CD4-positive, alpha-beta T cell treated with Interleukin-17A for 4 hours (primary cell): ENCODE measurements at regions not wholly inside any gene's neighbourhood (a gene's known extent, or its start where the extent isn't known, plus 50 kb on each side); places are given as distances from the start of the nearest gene placed in this dataset.

Experiments used
- DNase-seq: peaks from one replicate; pipeline ENCODE4 v3.0.0-alpha.2; 2020; ENCODE audit warnings: mixed read lengths

DNA sequence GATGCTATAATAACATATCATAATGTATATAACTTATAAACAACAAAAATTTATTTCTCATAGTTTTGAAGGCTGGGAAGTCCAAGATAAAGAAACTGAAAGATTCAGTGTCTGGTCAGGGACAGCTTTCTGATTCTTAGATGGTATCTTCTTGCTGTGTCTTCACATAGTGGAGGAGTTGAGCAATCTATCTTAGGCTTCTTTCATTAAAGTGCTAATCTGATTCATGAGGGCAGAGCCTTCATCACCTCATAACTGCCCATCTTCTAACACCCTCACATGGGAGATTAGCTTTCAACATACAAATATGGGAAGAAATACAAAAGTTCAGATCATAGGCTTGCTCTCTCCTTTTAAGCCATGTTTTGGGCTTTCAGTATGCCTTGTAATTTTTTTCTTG, 774.8 kb upstream of the EPHA6 start:
- no peak for DNase-seq

DNA sequence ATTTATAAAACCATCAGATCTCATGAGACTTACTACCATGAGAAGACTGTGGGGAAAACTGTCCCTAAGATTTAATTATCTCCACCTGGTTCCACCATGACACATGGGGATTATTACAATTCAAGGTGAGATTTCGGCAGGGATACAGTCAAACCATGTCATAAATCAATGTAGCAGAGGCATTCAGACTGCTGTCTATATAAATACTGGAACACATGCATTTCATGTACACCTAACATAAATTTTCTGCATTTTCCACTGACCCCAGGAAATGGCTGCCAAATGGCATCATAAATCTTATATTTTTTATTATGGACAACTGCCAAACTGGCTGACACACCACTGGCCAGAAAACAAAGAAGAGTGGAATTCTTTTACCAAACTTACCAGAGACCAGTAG, 755.1 kb upstream of the EPHA6 start:
- DNase-seq = no peak

DNA sequence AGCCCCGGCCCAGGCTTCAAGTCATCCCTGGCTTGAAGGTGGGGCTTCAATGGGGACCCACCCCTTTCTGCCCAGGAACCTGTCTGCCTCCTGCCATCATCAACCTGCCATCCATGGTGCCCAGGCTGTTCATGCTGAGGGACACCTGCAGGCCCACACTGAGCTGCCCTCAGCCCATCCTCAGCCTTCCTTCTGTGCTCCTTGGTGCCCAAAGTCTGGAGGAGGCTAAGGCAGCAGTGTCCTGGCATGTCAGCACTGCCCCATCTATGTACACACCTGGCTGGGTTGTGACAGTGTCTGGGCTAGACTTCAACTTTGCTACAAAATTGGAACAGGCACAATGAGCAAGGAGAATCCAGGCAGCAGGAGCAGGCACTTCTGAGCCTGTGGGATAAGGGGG, 745.3 kb upstream of the EPHA6 start:
- DNase-seq = no peak

DNA sequence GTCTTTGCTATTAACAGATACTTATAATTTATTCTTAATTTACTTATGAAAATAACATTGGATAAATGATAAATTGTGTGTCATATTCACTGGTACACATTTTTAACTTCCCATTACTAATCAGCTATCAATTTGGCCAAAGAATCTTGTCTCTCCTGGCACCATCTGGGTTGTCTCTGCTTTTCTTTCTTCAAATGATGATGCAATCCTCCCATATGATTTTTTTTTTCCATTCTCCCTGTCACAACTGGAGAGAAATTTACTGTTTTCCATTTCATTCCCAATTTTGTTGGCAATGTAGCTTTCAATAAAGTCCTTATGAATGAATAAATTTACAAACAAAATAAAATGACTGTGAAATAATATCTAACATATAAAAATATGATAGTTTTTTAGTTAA, 743.7 kb upstream of the EPHA6 start:
- DNase-seq = no peak

DNA sequence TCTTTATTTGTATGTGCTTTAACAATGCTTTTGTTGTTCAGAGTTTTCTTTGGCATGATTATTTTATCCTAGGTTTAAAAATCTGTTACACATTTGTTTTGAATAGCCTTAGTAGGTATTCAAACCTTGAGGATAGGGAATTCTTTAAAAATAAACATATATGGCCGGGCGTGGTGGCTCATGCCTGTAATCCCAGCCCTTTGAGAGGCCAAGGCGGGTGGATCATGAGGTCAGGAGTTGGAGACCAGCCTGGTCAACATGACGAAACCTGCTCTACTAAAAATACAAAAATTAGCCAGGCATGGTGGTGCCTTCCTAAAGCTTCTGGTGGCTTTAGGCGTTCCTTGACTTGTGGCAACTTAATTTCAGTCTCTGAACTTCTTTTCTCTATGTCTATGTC, 743.3 kb upstream of the EPHA6 start:
- no peak for DNase-seq

GRCh38 chr3:96072226-96072625, 742.2 kb upstream of the EPHA6 start:
- no peak for DNase-seq

GRCh38 chr3:96083610-96084009, 730.8 kb upstream of the EPHA6 start:
- no peak for DNase-seq

DNA sequence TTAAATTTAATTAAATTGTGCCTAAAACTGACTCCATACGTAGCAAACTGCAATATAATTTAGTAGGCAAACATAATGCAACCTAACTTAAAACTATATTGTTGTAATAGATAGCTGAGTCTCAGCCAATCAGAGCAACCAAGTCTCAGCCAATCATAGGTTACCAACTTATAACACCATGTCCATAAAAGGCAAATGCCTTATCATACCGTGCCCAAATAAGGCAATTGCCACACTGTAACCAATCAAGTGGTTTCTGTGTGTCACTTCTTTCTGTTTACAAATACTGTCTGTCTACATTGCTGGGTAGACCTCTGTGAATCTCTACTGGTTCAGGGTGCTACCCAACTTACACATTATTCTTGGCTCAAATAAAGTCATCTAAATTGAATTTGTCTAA, 728.4 kb upstream of the EPHA6 start:
- no peak for DNase-seq

GRCh38 chr3:96101006-96101560, 713.3 kb upstream of the EPHA6 start:
- no peak for DNase-seq

DNA sequence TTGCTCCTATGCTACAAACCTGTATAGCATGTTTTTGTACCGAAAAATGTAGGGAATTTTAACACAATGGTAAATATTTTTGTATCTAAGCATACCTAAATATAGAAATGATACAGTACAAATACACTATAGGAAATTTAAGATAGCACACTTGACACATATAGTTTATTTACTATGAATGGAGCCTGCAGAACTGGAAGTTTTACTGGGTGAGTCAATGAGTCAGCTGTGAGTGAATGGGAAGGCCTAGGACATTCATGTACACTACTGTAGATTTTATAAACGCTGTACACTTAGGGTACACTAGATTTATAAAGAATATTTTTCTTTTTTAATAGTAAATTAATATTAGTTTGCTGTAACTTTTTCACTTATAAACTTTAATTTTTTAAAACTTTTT, 707.7 kb upstream of the EPHA6 start:
- no peak for DNase-seq
